ENCODE measurements at regions not wholly inside any gene's neighbourhood (a gene's known extent, or its start where the extent isn't known, plus 50 kb on each side); places are given as distances from the start of the nearest gene placed in this dataset.

- no peak for TF ChIP-seq CTCF (conservative IDR thresholded peaks at IDR 0.05)
- TF ChIP-seq ZFX (IDR thresholded peaks at IDR 0.05) = no peak
These were observed 78.5 kb downstream of the SAMD9 start for GRCh38 chr7:93039282-93039681.
